SHP77 (cell line): ENCODE measurements at regions not wholly inside any gene's neighbourhood (a gene's known extent, or its start where the extent isn't known, plus 50 kb on each side); places are given as distances from the start of the nearest gene placed in this dataset.
"Not testable (repeated sequence)": the region's sequence is repeated elsewhere in the genome, so short reads cannot be mapped to it uniquely, and the experiment has no call there.

Source experiments
- DNase-seq, 2 experiments: peaks; one replicate each; lab custom pipeline; 2025; lab: John Stamatoyannopoulos, UW

DNA sequence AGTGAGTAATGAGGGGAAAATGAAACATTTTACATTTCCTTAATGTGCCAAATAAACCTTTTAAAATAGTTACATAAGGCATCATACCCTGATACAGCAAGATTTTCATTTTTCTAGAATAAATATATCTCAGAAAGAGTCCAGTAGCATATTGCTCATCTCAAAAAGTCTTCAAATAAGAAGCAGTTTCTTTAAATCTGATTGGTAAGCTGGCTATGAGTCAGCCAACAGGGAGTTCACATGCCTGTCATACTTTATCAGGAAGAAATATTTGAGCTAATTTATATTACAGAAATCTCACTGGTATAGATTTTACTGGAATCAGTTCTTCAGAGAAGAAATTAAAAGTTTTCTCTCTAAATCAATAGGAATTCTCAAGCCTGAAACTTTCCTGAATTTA is 258.1 kb downstream of the C11orf87 start:
- no peak for DNase-seq

- DNase-seq: not testable (repeated sequence)
Measured at GRCh38 chr11:109682788-109683187, 260.8 kb downstream of the C11orf87 start.

DNA sequence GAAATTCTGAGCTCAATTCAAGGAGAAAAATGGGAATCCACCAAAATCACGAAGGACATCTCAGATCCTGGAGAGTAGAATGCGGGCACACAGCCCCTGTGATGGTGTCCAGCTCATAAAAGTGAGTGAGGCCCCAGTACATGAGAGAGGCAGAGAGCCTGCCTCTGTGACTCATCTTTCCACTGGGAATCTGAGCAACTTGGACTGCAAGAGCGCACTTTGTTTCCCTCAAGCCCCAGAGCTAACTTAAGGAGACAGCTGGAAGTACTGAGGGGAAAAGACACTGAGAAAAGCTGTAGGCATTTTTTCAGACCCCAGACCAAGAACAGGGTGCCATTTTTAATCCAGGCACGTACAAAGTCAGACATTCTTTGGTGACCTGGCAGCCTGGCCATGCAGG is 273.7 kb downstream of the C11orf87 start:
- DNase-seq: no peak

- DNase-seq: no peak
Measured at GRCh38 chr11:109696191-109696897, 274.4 kb downstream of the C11orf87 start.

DNA sequence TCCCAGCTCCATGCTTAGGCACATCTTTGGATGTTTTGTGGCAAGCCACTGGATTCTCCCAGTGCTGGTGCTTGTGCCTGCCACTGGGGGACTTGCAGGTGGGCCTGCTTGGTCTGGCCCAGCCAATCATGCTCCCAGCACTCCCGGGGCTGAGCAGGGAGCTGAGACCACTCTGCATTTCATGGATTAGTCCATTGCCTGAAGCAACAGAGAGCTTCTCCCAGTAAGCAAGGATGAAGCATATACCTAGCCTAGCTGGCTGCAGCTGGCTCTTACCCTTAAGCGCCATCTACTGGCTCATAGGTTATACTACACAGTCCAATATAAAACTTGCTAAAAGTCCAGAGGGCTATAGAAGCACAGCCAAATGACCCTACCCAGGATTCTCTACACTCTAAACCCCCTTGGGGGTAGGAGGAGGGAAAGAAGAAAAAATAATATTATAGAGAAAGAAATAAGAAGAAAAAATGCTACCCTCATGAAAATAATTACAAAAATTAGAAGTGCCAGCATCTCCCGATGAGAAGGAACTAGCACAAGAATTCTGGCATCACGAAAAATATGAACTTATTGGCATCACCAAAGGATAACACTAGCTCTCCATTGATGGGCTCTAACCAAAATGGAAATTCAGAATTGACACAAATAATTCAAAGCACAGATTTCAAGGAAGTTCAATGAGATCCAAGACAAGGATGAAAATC is 275.3 kb downstream of the C11orf87 start:
- peak; percentile 30 to 47 for DNase-seq

- no peak for DNase-seq
Measured at GRCh38 chr11:109698237-109698636, 276.2 kb downstream of the C11orf87 start.

GRCh38 chr11:109704432-109704831 is 282.4 kb downstream of the C11orf87 start:
- no peak for DNase-seq

- no peak for DNase-seq
Measured at GRCh38 chr11:109706945-109707344, 285.0 kb downstream of the C11orf87 start.

GRCh38 chr11:109707411-109707810 is 285.4 kb downstream of the C11orf87 start:
- DNase-seq: no peak

- no peak for DNase-seq
Measured at GRCh38 chr11:109708184-109708583, 286.2 kb downstream of the C11orf87 start.

DNA sequence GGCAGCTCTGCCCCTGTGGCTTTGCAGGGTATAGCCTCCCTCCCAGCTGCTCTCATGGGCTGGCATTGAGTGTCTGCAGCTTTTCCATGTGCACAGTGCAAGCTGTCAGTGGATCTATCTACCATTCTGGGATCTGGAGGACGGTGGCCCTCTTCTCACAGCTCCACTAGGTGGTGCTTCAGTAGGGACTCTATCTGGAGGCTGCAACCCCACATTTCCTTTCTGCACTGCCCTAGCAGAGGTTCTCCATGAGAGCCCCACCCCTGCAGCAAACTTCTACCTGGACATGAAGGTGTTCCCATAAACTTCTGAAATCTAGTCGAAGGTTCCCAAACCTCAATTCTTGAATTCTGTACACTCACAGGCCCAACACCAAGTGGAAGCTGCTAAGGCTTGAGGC is 292.5 kb downstream of the C11orf87 start:
- DNase-seq: not testable (repeated sequence)

DNA sequence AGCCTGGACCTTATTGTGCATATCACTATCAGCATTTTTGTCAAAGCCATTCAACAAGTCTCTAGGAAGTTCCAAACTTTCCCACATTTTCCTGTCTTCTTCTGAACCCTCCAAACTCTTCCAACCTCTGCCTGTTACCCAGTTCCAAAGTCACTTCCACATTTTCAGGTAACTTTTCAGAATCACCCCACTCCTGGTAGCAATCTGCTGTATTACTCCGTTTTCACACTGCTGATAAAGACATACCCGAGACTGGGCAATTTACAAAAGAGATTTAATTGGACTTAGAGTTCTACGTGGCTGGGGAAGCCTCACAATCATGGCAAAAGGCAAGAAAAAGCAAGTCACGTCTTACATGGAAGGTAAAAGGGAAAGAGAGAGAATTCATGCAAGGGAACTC is 293.4 kb downstream of the C11orf87 start:
- DNase-seq: not testable (repeated sequence)

DNA sequence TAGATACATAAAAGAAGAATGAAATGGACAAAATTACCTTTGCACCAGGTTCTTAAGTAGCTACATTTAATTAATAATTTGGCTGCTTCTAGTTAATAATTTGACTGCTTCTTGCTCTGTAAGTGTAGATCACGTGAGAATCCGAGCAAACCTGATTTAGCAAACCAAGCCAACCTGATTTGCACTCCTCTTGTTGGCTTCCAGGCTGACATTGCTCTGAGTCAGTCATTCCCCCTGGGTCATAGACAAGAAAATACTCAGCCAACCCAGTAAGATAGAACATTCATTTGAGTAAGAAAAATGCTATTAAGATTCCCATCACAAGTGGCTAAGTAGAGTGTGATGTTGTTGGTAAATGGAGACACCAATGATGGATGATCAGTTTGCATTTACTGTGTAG is 304.1 kb downstream of the C11orf87 start:
- DNase-seq: no peak

GRCh38 chr11:109728056-109728455 is 306.1 kb downstream of the C11orf87 start:
- DNase-seq: no peak

DNA sequence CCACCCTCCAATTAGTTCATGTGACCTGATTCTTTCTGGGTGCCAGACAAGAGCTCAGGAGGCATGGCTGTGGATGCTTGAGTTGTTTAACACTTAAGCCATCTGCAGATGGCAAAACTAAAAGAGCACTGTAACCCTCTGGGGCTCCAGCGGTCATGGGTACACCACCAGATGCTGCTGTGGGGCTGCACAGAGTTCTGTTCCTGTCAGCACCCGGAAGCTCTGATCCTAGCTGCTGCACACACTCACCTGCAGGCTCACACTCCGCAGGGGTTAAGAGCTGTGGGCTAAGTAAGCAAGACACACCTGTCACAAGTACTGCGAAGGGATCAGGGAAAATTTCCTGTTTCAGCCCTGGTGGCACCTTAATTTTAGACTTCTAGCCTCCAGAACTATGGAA is 307.8 kb downstream of the C11orf87 start:
- DNase-seq: peak; percentile 3 to 20

DNA sequence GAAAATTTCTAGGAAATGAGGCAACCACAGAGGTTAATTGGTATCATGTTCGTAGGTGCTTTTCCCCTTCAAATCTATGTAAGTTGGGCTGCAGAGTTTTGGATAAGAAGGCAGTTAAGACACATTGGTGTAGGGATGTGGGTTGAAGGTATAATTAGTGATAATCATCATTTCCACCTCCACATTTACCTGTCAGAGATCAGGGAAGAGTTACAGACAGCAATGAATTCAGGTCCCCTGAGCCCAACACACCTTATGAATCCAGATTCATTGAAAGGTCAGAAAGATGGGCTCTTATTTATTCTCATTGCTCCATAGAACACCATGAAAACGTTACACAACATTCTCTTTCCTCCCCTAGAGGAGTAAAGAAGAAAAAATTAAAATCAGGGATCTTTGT is 308.7 kb downstream of the C11orf87 start:
- no peak for DNase-seq

- no peak for DNase-seq
Measured at GRCh38 chr11:109731451-109731850, 309.5 kb downstream of the C11orf87 start.

- no peak for DNase-seq
Measured at GRCh38 chr11:109733245-109733644, 311.3 kb downstream of the C11orf87 start.

DNA sequence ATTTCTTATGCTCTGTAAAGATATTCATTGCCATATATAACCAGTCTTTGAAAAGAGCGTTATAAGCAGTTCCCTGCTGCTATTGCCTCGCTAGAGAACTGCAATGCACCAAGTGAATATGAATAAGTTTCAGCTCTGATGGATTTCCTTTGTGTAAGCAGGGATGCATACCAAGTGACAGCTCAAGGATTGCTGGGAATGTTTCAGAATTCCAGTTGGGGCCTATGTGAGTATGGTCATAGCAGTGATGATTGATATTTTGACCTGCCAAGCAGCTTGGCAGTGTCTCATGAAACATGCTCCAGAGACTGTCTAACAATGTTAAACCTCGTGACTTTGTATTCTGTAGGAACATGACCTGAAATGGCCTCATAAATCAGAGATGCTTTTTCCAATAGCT is 312.6 kb downstream of the C11orf87 start:
- DNase-seq: no peak

GRCh38 chr11:109735128-109735527 is 313.1 kb downstream of the C11orf87 start:
- DNase-seq: no peak

GRCh38 chr11:109739379-109739778 is 317.4 kb downstream of the C11orf87 start:
- no peak for DNase-seq

DNA sequence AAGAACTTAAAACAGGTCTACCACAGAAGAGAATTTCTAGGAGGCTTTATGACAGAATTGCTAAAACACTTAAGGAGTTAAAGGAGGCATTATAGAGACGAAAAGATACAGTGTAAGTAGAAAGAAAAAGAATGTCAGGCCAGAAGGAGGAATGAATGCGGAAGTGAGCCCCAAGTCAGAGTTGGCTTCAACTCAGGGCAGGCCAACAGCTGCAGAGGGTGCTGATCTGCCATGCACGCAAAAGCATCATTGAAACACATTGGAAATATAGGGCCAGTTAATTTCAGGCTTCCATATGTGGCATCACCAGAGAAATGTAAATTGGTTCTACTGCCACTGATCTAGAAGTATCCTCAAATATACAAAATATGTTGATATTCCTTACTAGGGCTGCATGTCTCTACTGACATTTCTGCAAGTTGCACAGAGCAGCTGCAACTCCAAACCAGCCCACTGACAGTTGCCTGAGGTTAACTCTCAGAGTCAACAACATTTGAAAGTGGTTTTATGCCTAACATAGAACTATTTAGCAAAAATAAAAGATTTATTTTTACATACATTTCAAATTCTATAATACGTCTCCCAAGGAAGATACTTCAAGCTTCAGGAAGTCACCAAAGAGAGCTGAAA is 324.1 kb downstream of the C11orf87 start:
- DNase-seq: no peak

GRCh38 chr11:109747839-109748238 is 325.8 kb downstream of the C11orf87 start:
- no peak for DNase-seq
